Nephron (organoid): ENCODE measurements at regions not wholly inside any gene's neighbourhood (a gene's known extent, or its start where the extent isn't known, plus 50 kb on each side); places are given as distances from the start of the nearest gene placed in this dataset.
A peak's percentile ranks its signal among the peaks of the same experiment; 100 is the strongest.

Experiments
- H3K27ac Mint-ChIP-seq, 3 experiments: 2 replicates each; pipeline ENCODE4 v1.8.0; 2020; ENCODE audit warnings: mixed read lengths in 3 of 3, mild to moderate bottlenecking in 2 of 3, moderate library complexity in 1 of 3
- H3K27me3 Mint-ChIP-seq: 2 replicates; pipeline ENCODE4 v1.8.0; 2021; ENCODE audit warnings: low read depth, mild to moderate bottlenecking, moderate library complexity, mixed read lengths
- H3K36me3 Mint-ChIP-seq: 2 replicates; pipeline ENCODE4 v1.8.0; 2020; ENCODE audit warnings: low read depth, mixed read lengths
- H3K4me1 Mint-ChIP-seq: 2 replicates; pipeline ENCODE4 v1.8.0; 2020; ENCODE audit warnings: mixed read lengths
- H3K4me3 Mint-ChIP-seq, 3 experiments: 2 replicates each; pipeline ENCODE4 v1.8.0; 2020; ENCODE audit warnings: mild to moderate bottlenecking in 3 of 3, mixed read lengths in 3 of 3, moderate library complexity in 2 of 3
- H3K9me3 Mint-ChIP-seq: 2 replicates; pipeline ENCODE4 v1.8.0; 2020; ENCODE audit warnings: mixed read lengths
- TF ChIP-seq, protein P1 (sequence below), 3 experiments: fragments of 200-600 bp; sonication (generic); IDR thresholded peaks; one replicate each; pipeline ENCODE4 v1.5.0; 2021; ENCODE audit warnings: antibody characterized with exemption in 3 of 3; ENCODE audit not compliant: unreplicated experiment in 3 of 3

DNA sequence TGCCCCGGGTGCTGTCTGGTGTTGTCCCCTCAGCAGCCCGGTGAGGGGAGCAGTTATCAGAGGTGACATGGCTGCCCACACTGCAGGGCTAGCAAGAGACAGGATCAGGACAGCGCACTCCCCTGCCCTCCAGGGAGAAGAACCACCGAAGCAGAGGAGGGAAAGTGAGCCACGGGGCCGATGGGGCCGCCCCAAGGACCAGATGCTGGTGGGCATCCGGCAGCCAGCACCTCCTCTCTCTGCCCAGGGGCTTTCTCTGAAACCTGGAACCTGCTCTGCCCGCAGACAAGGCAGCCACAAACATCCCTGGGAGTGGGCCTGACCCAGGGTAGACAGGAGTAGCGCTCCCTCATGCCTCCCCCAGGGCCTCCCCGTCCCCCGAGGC is 163.0 kb upstream of the CST7 start:
- no peaks in the 10 kb centered on the region for H3K36me3 Mint-ChIP-seq
- TF ChIP-seq, protein P1, sequence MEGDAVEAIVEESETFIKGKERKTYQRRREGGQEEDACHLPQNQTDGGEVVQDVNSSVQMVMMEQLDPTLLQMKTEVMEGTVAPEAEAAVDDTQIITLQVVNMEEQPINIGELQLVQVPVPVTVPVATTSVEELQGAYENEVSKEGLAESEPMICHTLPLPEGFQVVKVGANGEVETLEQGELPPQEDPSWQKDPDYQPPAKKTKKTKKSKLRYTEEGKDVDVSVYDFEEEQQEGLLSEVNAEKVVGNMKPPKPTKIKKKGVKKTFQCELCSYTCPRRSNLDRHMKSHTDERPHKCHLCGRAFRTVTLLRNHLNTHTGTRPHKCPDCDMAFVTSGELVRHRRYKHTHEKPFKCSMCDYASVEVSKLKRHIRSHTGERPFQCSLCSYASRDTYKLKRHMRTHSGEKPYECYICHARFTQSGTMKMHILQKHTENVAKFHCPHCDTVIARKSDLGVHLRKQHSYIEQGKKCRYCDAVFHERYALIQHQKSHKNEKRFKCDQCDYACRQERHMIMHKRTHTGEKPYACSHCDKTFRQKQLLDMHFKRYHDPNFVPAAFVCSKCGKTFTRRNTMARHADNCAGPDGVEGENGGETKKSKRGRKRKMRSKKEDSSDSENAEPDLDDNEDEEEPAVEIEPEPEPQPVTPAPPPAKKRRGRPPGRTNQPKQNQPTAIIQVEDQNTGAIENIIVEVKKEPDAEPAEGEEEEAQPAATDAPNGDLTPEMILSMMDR (IDR thresholded peaks at IDR 0.05; ENCODE audit: unreplicated experiment in 3 of 3), result no peak
- H3K27ac Mint-ChIP-seq, result peak overlapping the region in 2 of 3 experiments; percentile 32 to 61
- H3K27me3 Mint-ChIP-seq, result peaks cover 12% of the 10 kb centered on the region
- no peaks in the 10 kb centered on the region for H3K9me3 Mint-ChIP-seq
- no peak overlapping the region for H3K4me3 Mint-ChIP-seq
- peaks cover 32% of the 10 kb centered on the region for H3K4me1 Mint-ChIP-seq

DNA sequence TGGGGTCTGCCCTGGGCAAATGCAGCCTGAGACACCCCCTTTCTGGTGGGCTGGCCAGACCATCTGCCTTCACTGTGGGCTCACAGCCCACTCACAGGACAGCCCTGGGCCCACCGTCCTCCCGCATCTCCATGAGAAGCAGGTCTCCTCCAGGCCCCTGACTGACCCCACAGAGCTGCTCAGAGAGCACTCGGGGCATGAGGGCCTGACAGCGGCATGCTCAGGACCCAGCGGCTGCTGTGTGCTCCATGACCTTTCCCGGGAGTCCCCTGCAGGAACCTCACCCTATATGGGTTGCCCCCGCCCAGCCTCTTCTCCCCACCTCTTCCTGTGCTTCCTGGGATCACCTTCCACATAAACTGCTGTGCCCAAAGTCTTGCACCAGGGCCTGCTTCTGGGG is 162.4 kb upstream of the CST7 start:
- H3K27me3 Mint-ChIP-seq, result peaks cover 10% of the 10 kb centered on the region
- no peaks in the 10 kb centered on the region for H3K9me3 Mint-ChIP-seq
- H3K4me3 Mint-ChIP-seq, result no peak overlapping the region
- no peak overlapping the region for H3K27ac Mint-ChIP-seq
- no peaks in the 10 kb centered on the region for H3K36me3 Mint-ChIP-seq
- H3K4me1 Mint-ChIP-seq, result peaks cover 29% of the 10 kb centered on the region
- TF ChIP-seq, protein P1 (IDR thresholded peaks at IDR 0.05; ENCODE audit: unreplicated experiment in 3 of 3), result no peak

DNA sequence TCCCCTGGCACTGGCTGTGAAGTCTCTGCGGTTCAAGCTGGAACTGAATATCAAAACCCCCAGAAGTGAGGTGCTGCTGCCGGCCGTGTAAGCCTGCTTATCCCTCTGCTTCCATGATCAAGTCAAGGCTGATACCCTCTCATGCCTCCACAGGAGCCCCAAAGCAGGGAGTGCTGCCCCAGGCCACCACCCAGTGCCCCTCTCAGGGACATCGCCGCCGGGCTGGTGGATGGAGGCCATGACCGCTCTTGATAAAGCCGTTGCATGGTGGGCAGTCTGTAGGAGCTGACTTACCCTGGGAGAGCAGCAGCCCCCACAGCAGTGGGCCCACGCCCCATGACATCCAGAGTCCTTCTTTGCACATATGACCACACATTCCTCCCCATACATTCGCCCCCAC is 162.0 kb upstream of the CST7 start:
- no peaks in the 10 kb centered on the region for H3K36me3 Mint-ChIP-seq

DNA sequence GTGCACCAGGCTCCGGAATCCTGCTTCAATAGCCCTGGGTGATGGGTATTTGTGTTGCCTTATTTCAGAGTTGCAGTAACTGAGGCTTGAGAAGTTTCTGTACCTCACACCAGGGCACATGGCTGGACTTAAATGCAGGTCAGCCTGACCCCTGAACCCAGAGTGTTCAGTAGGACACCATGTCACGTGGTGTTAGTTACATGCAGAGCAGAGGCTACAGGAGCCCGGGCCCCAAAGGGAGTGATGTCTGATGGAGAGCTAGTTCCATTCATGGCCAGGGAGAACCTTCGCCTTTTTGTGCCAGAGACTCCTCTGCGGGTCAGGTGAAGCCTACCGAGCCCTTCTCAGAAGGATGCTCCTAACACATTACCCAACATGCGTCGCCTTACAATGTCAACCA is 161.4 kb upstream of the CST7 start:
- no peak overlapping the region for H3K4me3 Mint-ChIP-seq
- H3K4me1 Mint-ChIP-seq, result peaks cover 20% of the 10 kb centered on the region
- H3K36me3 Mint-ChIP-seq, result no peaks in the 10 kb centered on the region
- no peak overlapping the region for H3K27ac Mint-ChIP-seq
- no peaks in the 10 kb centered on the region for H3K9me3 Mint-ChIP-seq
- H3K27me3 Mint-ChIP-seq, result peaks cover 11% of the 10 kb centered on the region
- TF ChIP-seq, protein P1 (IDR thresholded peaks at IDR 0.05; ENCODE audit: unreplicated experiment in 3 of 3), result no peak

More for the DNA sequence above, 162.0 kb upstream of the CST7 start:
- H3K27ac Mint-ChIP-seq, result no peak overlapping the region
- no peak overlapping the region for H3K4me3 Mint-ChIP-seq
- peaks cover 11% of the 10 kb centered on the region for H3K27me3 Mint-ChIP-seq
- no peaks in the 10 kb centered on the region for H3K9me3 Mint-ChIP-seq
- H3K4me1 Mint-ChIP-seq, result peaks cover 26% of the 10 kb centered on the region
- TF ChIP-seq, protein P1 (IDR thresholded peaks at IDR 0.05; ENCODE audit: unreplicated experiment in 3 of 3), result no peak

DNA sequence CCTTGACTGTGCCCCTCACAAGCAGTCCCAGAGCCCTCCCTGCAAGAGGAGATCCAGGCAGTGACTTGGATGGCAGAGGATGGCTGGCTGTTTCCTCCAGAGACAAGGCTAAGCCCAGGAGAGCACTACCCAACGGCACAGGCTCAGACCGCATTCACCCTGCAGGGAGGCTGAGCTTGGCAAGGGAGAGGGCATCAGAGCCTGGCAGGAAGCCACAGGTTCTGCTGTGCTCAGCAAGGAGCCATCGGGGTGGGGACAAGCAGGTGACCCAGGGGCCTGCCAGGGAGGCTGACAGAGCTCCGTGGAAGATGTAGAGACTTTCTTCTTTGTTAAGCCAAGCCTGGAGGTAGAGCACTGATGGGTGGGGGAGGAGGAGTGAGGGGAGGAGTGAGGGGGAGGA is 159.2 kb upstream of the CST7 start:
- Mint-ChIP-seq H3K4me3 (no peak overlapping the region), H3K9me3 (no peaks in the 10 kb centered on the region), H3K36me3 (no peaks in the 10 kb centered on the region), H3K27me3 (peaks cover 19% of the 10 kb centered on the region), H3K4me1 (peaks cover 9% of the 10 kb centered on the region), H3K27ac (no peak overlapping the region)
- TF ChIP-seq, protein P1 (IDR thresholded peaks at IDR 0.05; ENCODE audit: unreplicated experiment in 3 of 3), result no peak

DNA sequence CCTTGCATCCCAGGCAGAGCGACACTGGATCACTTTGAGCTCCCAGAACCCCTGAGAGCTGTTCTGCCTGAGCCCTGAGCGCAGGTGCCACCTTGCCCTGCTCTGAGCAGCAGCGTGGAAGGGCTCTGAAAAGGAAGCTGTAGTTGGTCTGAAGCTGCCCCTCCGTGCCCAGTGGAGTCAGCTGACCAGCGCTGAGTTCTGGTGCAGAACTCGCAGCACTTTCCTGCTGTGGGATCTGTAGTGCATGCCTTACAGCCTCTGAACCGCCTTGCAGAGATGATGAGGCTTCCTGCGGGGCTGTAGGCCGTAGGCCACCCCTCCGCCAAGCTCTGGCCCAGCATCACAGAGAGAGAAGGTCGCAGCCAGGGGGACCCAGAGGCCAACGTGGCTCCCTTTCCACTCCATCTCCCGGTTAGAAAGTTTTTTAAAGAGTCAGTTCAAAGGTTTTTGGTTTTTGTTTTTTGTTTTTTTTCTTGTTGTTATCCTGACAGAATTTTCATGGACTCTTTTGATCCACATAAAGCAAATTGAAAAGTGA is 158.3 kb upstream of the CST7 start:
- H3K36me3 Mint-ChIP-seq, result no peaks in the 10 kb centered on the region
- H3K27ac Mint-ChIP-seq, result no peak overlapping the region
- no peak overlapping the region for H3K4me3 Mint-ChIP-seq
- TF ChIP-seq, protein P1 (IDR thresholded peaks at IDR 0.05; ENCODE audit: unreplicated experiment in 3 of 3), result no peak
- no peaks in the 10 kb centered on the region for H3K9me3 Mint-ChIP-seq
- peaks cover 21% of the 10 kb centered on the region for H3K27me3 Mint-ChIP-seq
- no peaks in the 10 kb centered on the region for H3K4me1 Mint-ChIP-seq
